SK-N-SH treated with all-trans-retinoic acid at 6 μM for 48 hours (cell line): ENCODE measurements at regions not wholly inside any gene's neighbourhood (a gene's known extent, or its start where the extent isn't known, plus 50 kb on each side); places are given as distances from the start of the nearest gene placed in this dataset.

Experiments used
- ATAC-seq: fragments of 200-7000 bp; cut with Tn5 transposase; 3 replicates; pipeline ENCODE4 v1.9.1; 2020; ENCODE audit warnings: mild to moderate bottlenecking, moderate library complexity
- ARNTL ChIP-seq: fragments of 450-650 bp; formaldehyde crosslinking; IDR thresholded peaks from 2 replicates; pipeline ENCODE4 v1.5.0; 2020; ENCODE audit warnings: low read depth, mild to moderate bottlenecking, moderate library complexity, borderline replicate concordance
- BACH2 ChIP-seq: fragments of 250-450 bp; sonication (Bioruptor Pico); IDR thresholded peaks from 2 replicates; pipeline ENCODE4 v1.9.0; 2021; ENCODE audit warnings: mild to moderate bottlenecking, borderline replicate concordance
- CSDC2 ChIP-seq: fragments of 250-450 bp; sonication (Bioruptor Pico); IDR thresholded peaks from 2 replicates; pipeline ENCODE4 v1.5.0; 2020; ENCODE audit warnings: mild to moderate bottlenecking, moderate library complexity
- ESRRG ChIP-seq: fragments of 250-450 bp; sonication (Bioruptor Pico); IDR thresholded peaks from 2 replicates; pipeline ENCODE4 v1.6.1; 2021; ENCODE audit warnings: mild to moderate bottlenecking
- GLIS3 ChIP-seq: fragments of 250-450 bp; sonication (Bioruptor Pico); IDR thresholded peaks from 2 replicates; pipeline ENCODE4 v1.5.0; 2020; ENCODE audit warnings: mild to moderate bottlenecking, moderate library complexity
- ISL1 ChIP-seq: fragments of 250-450 bp; sonication (Bioruptor Pico); IDR thresholded peaks from 2 replicates; pipeline ENCODE4 v2.1.2; 2022; ENCODE audit warnings: mild to moderate bottlenecking, moderate library complexity
- OSR1 ChIP-seq: fragments of 250-450 bp; sonication (Bioruptor Pico); IDR thresholded peaks from 2 replicates; pipeline ENCODE4 v1.8.0; 2022; ENCODE audit warnings: moderate library complexity, mild to moderate bottlenecking, inconsistent platforms
- PPARA ChIP-seq: fragments of 250-450 bp; sonication (Bioruptor Pico); IDR thresholded peaks from 2 replicates; pipeline ENCODE4 v1.5.0; 2020; ENCODE audit warnings: mild to moderate bottlenecking, borderline replicate concordance
- RARB ChIP-seq: fragments of 250-450 bp; sonication (Bioruptor Pico); IDR thresholded peaks from 2 replicates; pipeline ENCODE4 v1.8.0; 2021; ENCODE audit warnings: mild to moderate bottlenecking, moderate library complexity
- SNAI2 ChIP-seq: fragments of 250-450 bp; sonication (Bioruptor Pico); IDR thresholded peaks from 2 replicates; pipeline ENCODE4 v1.5.0; 2020; ENCODE audit warnings: mild to moderate bottlenecking, moderate library complexity
- TOX ChIP-seq: fragments of 250-450 bp; sonication (Bioruptor Pico); IDR thresholded peaks from 2 replicates; pipeline ENCODE4 v1.8.0; 2021; ENCODE audit warnings: mild to moderate bottlenecking, moderate library complexity, borderline replicate concordance
- ZC3H10 ChIP-seq: fragments of 250-450 bp; sonication (Bioruptor Pico); IDR thresholded peaks from 2 replicates; pipeline ENCODE4 v1.5.1; 2021; ENCODE audit warnings: mild to moderate bottlenecking, moderate library complexity
- ZFP3 ChIP-seq: fragments of 250-450 bp; sonication (Bioruptor Pico); IDR thresholded peaks from 2 replicates; pipeline ENCODE4 v1.5.0; 2020; ENCODE audit warnings: mild to moderate bottlenecking, moderate library complexity
- ZFP30 ChIP-seq: fragments of 450-650 bp; formaldehyde crosslinking; IDR thresholded peaks from 2 replicates; pipeline ENCODE4 v1.5.0; 2022; ENCODE audit warnings: mild to moderate bottlenecking, moderate library complexity
- ZNF565 ChIP-seq: fragments of 450-650 bp; formaldehyde crosslinking; conservative IDR thresholded peaks from 2 replicates; pipeline ENCODE4 v1.5.0; 2020; ENCODE audit warnings: low read depth, mild to moderate bottlenecking, moderate library complexity
- ZNF8 ChIP-seq: fragments of 450-650 bp; formaldehyde crosslinking; IDR thresholded peaks from 2 replicates; pipeline ENCODE4 v1.5.0; 2020; ENCODE audit warnings: mild to moderate bottlenecking, moderate library complexity
- TF ChIP-seq, protein P1 (sequence below): fragments of 250-450 bp; sonication (Bioruptor Pico); IDR thresholded peaks from 2 replicates; pipeline ENCODE4 v1.5.0; 2020; ENCODE audit warnings: mild to moderate bottlenecking, moderate library complexity
- TF ChIP-seq, protein P2 (sequence below): fragments of 250-450 bp; sonication (Bioruptor Pico); IDR thresholded peaks from 2 replicates; pipeline ENCODE4 v1.8.0; 2020; ENCODE audit warnings: mild to moderate bottlenecking, moderate library complexity, borderline replicate concordance
- TF ChIP-seq, protein P3 (sequence below): fragments of 250-450 bp; sonication (Bioruptor Pico); IDR thresholded peaks from 2 replicates; pipeline ENCODE4 v1.5.1; 2020; ENCODE audit warnings: low read depth, mild to moderate bottlenecking, moderate library complexity
- TF ChIP-seq, protein P4 (sequence below): fragments of 250-450 bp; sonication (Bioruptor Pico); IDR thresholded peaks from 2 replicates; pipeline ENCODE4 v1.5.1; 2021; ENCODE audit warnings: mild to moderate bottlenecking, moderate library complexity

DNA sequence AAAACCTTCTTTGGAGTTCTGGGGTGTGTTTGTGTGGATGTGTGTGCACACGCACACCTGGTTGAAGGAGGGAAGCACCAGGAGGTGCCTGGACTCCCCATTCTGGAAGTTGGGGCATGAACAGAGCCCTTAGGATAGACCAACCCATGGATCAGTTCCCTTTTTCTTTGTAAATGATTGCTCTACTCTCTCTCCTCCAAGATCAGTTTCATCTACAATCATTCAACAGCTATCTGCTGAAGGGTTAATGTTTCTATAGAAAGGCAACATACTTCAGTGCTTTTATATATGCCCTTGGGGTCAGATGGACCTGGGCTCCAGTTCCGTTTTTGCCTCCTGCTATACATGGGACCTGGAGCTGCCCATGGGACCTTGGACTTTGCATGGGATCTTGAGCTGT, 352.1 kb upstream of the CFAP20DC start:
- no peak for ATAC-seq
- no peak for TF ChIP-seq SNAI2 (CRISPR knock-in tag)
- no peak for TF ChIP-seq ZFP30 (CRISPR knock-in tag)
- no peak for TF ChIP-seq ZC3H10 (CRISPR knock-in tag)
- no peak for TF ChIP-seq GLIS3 (CRISPR knock-in tag)
- TF ChIP-seq, protein P1, sequence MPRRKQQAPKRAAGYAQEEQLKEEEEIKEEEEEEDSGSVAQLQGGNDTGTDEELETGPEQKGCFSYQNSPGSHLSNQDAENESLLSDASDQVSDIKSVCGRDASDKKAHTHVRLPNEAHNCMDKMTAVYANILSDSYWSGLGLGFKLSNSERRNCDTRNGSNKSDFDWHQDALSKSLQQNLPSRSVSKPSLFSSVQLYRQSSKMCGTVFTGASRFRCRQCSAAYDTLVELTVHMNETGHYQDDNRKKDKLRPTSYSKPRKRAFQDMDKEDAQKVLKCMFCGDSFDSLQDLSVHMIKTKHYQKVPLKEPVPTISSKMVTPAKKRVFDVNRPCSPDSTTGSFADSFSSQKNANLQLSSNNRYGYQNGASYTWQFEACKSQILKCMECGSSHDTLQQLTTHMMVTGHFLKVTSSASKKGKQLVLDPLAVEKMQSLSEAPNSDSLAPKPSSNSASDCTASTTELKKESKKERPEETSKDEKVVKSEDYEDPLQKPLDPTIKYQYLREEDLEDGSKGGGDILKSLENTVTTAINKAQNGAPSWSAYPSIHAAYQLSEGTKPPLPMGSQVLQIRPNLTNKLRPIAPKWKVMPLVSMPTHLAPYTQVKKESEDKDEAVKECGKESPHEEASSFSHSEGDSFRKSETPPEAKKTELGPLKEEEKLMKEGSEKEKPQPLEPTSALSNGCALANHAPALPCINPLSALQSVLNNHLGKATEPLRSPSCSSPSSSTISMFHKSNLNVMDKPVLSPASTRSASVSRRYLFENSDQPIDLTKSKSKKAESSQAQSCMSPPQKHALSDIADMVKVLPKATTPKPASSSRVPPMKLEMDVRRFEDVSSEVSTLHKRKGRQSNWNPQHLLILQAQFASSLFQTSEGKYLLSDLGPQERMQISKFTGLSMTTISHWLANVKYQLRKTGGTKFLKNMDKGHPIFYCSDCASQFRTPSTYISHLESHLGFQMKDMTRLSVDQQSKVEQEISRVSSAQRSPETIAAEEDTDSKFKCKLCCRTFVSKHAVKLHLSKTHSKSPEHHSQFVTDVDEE, result no peak
- TF ChIP-seq TOX (CRISPR knock-in tag), result no peak
- no peak for TF ChIP-seq ZNF565 (CRISPR knock-in tag)

DNA sequence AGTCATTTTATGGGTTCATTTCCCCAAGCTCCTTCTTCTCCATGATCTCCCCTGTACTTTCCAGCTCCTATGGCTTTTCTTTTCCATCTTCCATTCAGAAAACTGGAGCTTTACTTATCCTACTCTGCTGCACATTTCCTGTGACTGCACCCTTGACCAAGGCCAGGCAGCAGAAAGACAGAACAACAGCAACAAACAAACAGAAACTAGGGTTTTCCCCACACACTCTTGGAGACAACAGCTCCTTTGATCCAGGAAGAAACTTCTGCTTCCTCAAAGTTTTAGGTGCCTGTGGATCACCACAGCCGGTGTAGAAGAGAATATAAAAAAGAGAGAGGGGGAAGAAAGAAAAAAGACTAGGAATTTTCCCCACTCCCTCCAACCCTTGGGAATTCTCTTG, 342.3 kb upstream of the CFAP20DC start:
- ATAC-seq, result no peak
- TF ChIP-seq CSDC2 (no peak), PPARA (CRISPR knock-in tag) (no peak), ISL1 (no peak), BACH2 (CRISPR knock-in tag) (no peak), SNAI2 (CRISPR knock-in tag) (no peak), ARNTL (CRISPR knock-in tag) (no peak), ZFP30 (CRISPR knock-in tag) (no peak), ZNF565 (CRISPR knock-in tag) (no peak), GLIS3 (CRISPR knock-in tag) (no peak), RARB (CRISPR knock-in tag) (no peak)

DNA sequence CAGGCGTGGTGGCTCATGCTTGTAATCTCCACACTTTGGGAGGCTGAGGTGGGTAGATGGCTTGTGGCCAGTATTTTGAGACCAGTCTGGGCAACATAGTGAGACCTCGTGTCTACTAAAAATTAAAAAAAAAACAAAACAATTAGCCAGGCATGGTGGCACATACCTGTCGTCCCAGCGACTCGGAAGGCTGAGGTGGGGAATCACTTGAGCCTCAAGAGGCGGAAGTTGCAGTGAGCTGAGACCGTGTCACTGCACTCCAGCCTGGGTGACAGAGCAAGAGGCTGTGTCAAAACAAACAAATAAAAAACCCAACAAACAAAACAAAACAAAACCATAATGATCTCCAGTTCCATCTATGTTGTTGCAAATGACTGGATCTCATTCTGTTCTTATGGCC, 341.3 kb upstream of the CFAP20DC start:
- no peak for ATAC-seq
- TF ChIP-seq TOX (CRISPR knock-in tag) (no peak), ZFP30 (CRISPR knock-in tag) (no peak), SNAI2 (CRISPR knock-in tag) (no peak), BACH2 (CRISPR knock-in tag) (no peak), ZC3H10 (CRISPR knock-in tag) (no peak), GLIS3 (CRISPR knock-in tag) (no peak), PPARA (CRISPR knock-in tag) (no peak), ZNF565 (CRISPR knock-in tag) (no peak), ESRRG (no peak), ARNTL (CRISPR knock-in tag) (no peak), ZNF8 (CRISPR knock-in tag) (no peak), OSR1 (CRISPR knock-in tag) (no peak)
- TF ChIP-seq, protein P2, sequence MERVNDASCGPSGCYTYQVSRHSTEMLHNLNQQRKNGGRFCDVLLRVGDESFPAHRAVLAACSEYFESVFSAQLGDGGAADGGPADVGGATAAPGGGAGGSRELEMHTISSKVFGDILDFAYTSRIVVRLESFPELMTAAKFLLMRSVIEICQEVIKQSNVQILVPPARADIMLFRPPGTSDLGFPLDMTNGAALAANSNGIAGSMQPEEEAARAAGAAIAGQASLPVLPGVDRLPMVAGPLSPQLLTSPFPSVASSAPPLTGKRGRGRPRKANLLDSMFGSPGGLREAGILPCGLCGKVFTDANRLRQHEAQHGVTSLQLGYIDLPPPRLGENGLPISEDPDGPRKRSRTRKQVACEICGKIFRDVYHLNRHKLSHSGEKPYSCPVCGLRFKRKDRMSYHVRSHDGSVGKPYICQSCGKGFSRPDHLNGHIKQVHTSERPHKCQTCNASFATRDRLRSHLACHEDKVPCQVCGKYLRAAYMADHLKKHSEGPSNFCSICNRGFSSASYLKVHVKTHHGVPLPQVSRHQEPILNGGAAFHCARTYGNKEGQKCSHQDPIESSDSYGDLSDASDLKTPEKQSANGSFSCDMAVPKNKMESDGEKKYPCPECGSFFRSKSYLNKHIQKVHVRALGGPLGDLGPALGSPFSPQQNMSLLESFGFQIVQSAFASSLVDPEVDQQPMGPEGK (CRISPR knock-in tag), result no peak
- TF ChIP-seq, protein P3, sequence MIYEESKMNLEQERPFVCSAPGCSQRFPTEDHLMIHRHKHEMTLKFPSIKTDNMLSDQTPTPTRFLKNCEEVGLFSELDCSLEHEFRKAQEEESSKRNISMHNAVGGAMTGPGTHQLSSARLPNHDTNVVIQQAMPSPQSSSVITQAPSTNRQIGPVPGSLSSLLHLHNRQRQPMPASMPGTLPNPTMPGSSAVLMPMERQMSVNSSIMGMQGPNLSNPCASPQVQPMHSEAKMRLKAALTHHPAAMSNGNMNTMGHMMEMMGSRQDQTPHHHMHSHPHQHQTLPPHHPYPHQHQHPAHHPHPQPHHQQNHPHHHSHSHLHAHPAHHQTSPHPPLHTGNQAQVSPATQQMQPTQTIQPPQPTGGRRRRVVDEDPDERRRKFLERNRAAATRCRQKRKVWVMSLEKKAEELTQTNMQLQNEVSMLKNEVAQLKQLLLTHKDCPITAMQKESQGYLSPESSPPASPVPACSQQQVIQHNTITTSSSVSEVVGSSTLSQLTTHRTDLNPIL (CRISPR knock-in tag), result no peak
- TF ChIP-seq, protein P4, sequence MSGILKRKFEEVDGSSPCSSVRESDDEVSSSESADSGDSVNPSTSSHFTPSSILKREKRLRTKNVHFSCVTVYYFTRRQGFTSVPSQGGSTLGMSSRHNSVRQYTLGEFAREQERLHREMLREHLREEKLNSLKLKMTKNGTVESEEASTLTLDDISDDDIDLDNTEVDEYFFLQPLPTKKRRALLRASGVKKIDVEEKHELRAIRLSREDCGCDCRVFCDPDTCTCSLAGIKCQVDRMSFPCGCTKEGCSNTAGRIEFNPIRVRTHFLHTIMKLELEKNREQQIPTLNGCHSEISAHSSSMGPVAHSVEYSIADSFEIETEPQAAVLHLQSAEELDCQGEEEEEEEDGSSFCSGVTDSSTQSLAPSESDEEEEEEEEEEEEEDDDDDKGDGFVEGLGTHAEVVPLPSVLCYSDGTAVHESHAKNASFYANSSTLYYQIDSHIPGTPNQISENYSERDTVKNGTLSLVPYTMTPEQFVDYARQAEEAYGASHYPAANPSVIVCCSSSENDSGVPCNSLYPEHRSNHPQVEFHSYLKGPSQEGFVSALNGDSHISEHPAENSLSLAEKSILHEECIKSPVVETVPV (CRISPR knock-in tag), result no peak

DNA sequence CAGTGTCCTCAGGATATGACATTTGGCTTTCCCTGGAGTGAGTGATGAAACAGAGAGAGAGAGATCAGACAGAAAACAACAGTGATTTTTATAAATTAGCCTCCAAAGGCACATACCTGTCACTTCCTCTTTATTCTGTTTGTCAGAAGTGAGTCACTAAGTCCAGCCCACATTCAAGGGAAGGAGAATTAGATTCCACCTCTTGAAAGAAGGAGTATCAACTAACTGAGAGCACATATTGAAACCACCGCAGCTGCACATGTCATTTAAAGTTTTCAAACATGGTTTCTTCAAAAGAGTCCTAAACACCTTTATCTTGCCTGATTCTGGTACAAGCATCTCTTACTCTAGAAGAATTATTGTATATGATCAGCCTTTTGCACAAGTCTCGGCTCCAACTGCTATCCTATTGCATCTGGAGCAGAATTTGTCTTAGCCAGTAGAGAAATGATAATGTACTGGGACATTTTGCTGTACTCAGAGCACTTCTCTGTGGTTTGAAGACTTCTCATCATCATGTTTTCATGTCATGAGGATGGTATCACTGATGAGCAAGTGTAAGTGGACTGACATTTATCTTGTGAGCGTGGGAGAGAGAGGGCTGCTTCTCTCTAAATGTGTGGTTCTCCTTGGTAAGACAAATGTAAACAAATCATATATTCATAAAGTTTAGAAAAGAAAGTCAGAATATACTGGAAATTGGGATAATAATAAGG, 338.9 kb upstream of the CFAP20DC start:
- no peak for ATAC-seq
- TF ChIP-seq ZFP3 (CRISPR knock-in tag) (no peak), GLIS3 (CRISPR knock-in tag) (no peak), ZC3H10 (CRISPR knock-in tag) (no peak), ISL1 (no peak), ESRRG (no peak), ZFP30 (CRISPR knock-in tag) (no peak)
- TF ChIP-seq, protein P2 (CRISPR knock-in tag), result no peak
